Neural cell (in vitro differentiated cells): ENCODE measurements at regions not wholly inside any gene's neighbourhood (a gene's known extent, or its start where the extent isn't known, plus 50 kb on each side); places are given as distances from the start of the nearest gene placed in this dataset.

Experiments
- H2AFZ ChIP-seq: fragments of 200-600, 300-800 bp; sonication (generic), shearing (Covaris generic); 2 replicates; pipeline ENCODE4 v1.6.0; 2014; ENCODE audit warnings: low read depth, mild to moderate bottlenecking, antibody characterized with exemption, low read length, moderate library complexity
- H3F3A ChIP-seq: fragments of 200-600 bp; shearing (Covaris generic); 2 replicates; pipeline ENCODE4 v1.6.1; 2016; ENCODE audit warnings: mild to moderate bottlenecking, moderate library complexity, mixed read lengths, antibody characterized with exemption, low read length; ENCODE audit not compliant: insufficient read depth, poor library complexity, severe bottlenecking
- H3K27ac ChIP-seq: fragments of 200-600, 300-800 bp; sonication (generic), shearing (Covaris generic); 2 replicates; pipeline ENCODE4 v1.5.1; 2014; ENCODE audit warnings: mild to moderate bottlenecking, low read length, moderate library complexity
- H3K27me3 ChIP-seq: fragments of 300-800, 200-600 bp; sonication (generic), shearing (Covaris generic); 2 replicates; pipeline ENCODE4 v1.6.0; 2014; ENCODE audit warnings: mild to moderate bottlenecking, low read depth, low read length, moderate library complexity; ENCODE audit not compliant: insufficient read depth
- H3K36me3 ChIP-seq: fragments of 300-800, 200-600 bp; sonication (generic), shearing (Covaris generic); 2 replicates; pipeline ENCODE4 v1.5.1; 2014; ENCODE audit warnings: mild to moderate bottlenecking, antibody characterized with exemption, low read length, moderate library complexity; ENCODE audit not compliant: insufficient read depth
- H3K4me2 ChIP-seq: fragments of 300-800, 200-600 bp; sonication (generic), shearing (Covaris generic); 2 replicates; pipeline ENCODE4 v1.6.0; 2014; ENCODE audit warnings: mild to moderate bottlenecking, low read length
- H3K4me3 ChIP-seq: fragments of 300-800, 200-600 bp; sonication (generic), shearing (Covaris generic); 2 replicates; pipeline ENCODE4 v1.5.1; 2014; ENCODE audit warnings: mild to moderate bottlenecking, low read length, moderate library complexity
- H3K79me2 ChIP-seq: fragments of 200-600 bp; shearing (Covaris generic); replicated peaks from 2 replicates; pipeline ENCODE4 v1.6.0; 2014; ENCODE audit warnings: mild to moderate bottlenecking, low read length, moderate library complexity; ENCODE audit not compliant: insufficient read depth
- H3K9ac ChIP-seq: fragments of 300-800, 200-600 bp; sonication (generic), shearing (Covaris generic); 2 replicates; pipeline ENCODE4 v1.6.1; 2016; ENCODE audit warnings: mild to moderate bottlenecking, low read length, mixed read lengths
- H3K9me2 ChIP-seq: fragments of 200-600 bp; shearing (Covaris generic); 2 replicates; pipeline ENCODE4 v1.6.1; 2016; ENCODE audit warnings: mild to moderate bottlenecking, low read length, mixed read lengths; ENCODE audit not compliant: insufficient read depth
- H3K9me3 ChIP-seq: fragments of 200-600, 300-800 bp; sonication (generic), shearing (Covaris generic); 2 replicates; pipeline ENCODE4 v1.6.1; 2016; ENCODE audit warnings: mild to moderate bottlenecking, mixed run types, low read length, moderate library complexity, mixed read lengths
- H4K20me1 ChIP-seq: fragments of 200-600 bp; shearing (Covaris generic); 2 replicates; pipeline ENCODE4 v1.6.1; 2016; ENCODE audit warnings: mild to moderate bottlenecking, mixed run types; ENCODE audit not compliant: insufficient read depth
- EP300 ChIP-seq: fragments of 450-650 bp; conservative IDR thresholded peaks from 2 replicates; pipeline ENCODE4 v1.6.1; 2014; ENCODE audit warnings: antibody characterized with exemption, mild to moderate bottlenecking, moderate library complexity; ENCODE audit not compliant: poor library complexity, severe bottlenecking
- EZH2 ChIP-seq: fragments of 200-600, 300-800 bp; shearing (Covaris generic), sonication (generic); IDR thresholded peaks from 2 replicates; pipeline ENCODE4 v1.6.1; 2014; ENCODE audit warnings: antibody characterized with exemption, low read length, borderline replicate concordance, mild to moderate bottlenecking; ENCODE audit not compliant: insufficient read depth, poor library complexity, severe bottlenecking
- MXI1 ChIP-seq: fragments of 450-650 bp; conservative IDR thresholded peaks from 2 replicates; pipeline ENCODE4 v1.6.1; 2014; ENCODE audit warnings: antibody characterized with exemption, mild to moderate bottlenecking; ENCODE audit not compliant: poor library complexity, severe bottlenecking
- POLR2AphosphoS5 ChIP-seq: IDR thresholded peaks from 2 replicates; pipeline ENCODE4 v1.6.1; 2012
- RAD21 ChIP-seq: fragments of 450-650 bp; conservative IDR thresholded peaks from 2 replicates; pipeline ENCODE4 v1.6.1; 2014; ENCODE audit warnings: antibody characterized with exemption, mild to moderate bottlenecking, moderate library complexity
- SMC3 ChIP-seq: fragments of 450-650 bp; conservative IDR thresholded peaks from 2 replicates; pipeline ENCODE4 v1.6.1; 2014; ENCODE audit warnings: antibody characterized with exemption, mild to moderate bottlenecking, moderate library complexity; ENCODE audit not compliant: poor library complexity
- TAF1 ChIP-seq: IDR thresholded peaks from 2 replicates; pipeline ENCODE4 v1.6.1; 2012; ENCODE audit warnings: low read depth
- TF ChIP-seq, protein P1 (sequence below): fragments of 450-650 bp; IDR thresholded peaks from 2 replicates; pipeline ENCODE4 v1.5.1; 2014; ENCODE audit warnings: antibody characterized with exemption, mild to moderate bottlenecking, moderate library complexity; ENCODE audit not compliant: poor library complexity, severe bottlenecking
- TF ChIP-seq, protein P2 (sequence below): IDR thresholded peaks from 2 replicates; pipeline ENCODE4 v1.6.1; 2012; ENCODE audit warnings: borderline replicate concordance

DNA sequence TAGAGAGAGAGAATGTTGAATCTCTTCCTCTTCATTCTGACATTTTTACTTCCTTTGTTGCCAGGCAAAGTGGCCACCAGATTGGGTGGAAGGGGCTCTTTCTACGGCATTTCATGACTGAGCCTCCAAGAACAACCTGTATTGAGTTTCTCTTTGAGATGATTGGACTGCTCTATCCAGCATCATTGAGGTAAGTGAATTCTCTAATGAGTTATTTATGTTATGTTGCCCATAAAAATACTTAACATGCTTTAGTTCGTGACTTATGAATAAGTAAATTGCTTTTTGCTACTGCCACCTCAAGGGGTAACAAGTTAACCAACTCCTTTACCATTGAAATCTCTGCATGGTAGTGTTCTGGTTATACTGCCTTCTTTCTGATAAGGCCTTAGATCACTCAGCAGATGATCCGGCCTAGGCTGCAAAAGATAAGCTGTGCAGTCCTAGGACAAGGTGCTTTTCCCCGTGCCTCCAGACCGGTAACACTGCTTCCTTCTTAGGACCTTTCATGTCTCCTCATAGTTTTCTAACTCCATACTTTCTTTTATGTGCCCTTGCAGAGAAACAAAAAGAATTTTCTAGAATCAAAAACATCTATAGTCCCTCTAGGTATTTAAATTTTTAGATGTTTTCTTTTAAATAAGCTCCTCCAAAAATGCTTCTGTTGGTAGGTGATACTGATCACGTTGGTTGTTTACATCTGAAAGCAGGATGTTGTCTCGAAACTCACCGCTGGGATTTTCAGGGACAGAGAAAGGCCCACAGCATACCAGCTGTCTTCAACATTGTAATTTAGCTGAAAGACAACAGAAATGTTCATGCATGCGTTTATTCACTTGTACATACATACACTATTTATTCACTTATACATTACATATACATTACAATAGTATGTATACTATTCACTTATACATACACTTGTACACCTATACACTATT lies 157.1 kb upstream of the RBPJ start:
- Histone ChIP-seq H3K4me3 (no peak overlapping the region), H3K27ac (no peak overlapping the region), H3K79me2 (no peaks in the 10 kb centered on the region), H3F3A (no peaks in the 10 kb centered on the region), H3K27me3 (no peaks in the 10 kb centered on the region), H3K9me3 (no peaks in the 10 kb centered on the region), H2AFZ (no peak overlapping the region), H3K36me3 (no peaks in the 10 kb centered on the region), H4K20me1 (no peaks in the 10 kb centered on the region), H3K9me2 (no peaks in the 10 kb centered on the region), H3K9ac (no peak overlapping the region), H3K4me2 (no peak overlapping the region)
- TF ChIP-seq SMC3 (no peak), EP300 (no peak), RAD21 (no peak), MXI1 (no peak), TAF1 (no peak), EZH2 (no peak)
- TF ChIP-seq, protein P1, sequence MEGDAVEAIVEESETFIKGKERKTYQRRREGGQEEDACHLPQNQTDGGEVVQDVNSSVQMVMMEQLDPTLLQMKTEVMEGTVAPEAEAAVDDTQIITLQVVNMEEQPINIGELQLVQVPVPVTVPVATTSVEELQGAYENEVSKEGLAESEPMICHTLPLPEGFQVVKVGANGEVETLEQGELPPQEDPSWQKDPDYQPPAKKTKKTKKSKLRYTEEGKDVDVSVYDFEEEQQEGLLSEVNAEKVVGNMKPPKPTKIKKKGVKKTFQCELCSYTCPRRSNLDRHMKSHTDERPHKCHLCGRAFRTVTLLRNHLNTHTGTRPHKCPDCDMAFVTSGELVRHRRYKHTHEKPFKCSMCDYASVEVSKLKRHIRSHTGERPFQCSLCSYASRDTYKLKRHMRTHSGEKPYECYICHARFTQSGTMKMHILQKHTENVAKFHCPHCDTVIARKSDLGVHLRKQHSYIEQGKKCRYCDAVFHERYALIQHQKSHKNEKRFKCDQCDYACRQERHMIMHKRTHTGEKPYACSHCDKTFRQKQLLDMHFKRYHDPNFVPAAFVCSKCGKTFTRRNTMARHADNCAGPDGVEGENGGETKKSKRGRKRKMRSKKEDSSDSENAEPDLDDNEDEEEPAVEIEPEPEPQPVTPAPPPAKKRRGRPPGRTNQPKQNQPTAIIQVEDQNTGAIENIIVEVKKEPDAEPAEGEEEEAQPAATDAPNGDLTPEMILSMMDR = no peak

DNA sequence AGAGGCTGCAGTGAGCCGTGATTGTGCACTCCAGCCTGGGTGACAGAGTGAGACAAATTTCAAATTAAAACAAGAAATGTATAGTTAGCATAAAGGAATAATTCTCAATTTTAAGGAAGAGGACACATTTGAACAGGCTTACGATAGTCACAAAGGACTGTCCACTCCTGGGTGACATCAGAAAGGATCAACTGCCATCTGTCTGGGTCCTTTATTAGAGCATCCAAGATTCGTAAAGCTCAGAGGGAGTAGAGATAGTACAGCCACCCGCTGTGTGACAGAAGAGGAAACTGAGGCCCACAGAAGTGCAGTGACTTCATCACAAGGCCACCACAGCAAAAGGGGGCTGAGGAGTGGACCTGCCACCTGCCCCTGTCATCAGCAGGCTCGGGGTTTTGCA lies 149.3 kb upstream of the RBPJ start:
- H3K4me3 ChIP-seq = no peak overlapping the region
- H3K9me3 ChIP-seq = no peaks in the 10 kb centered on the region
- H3K27ac ChIP-seq = no peak overlapping the region
- H3K36me3 ChIP-seq = no peaks in the 10 kb centered on the region
- H3K4me2 ChIP-seq = no peak overlapping the region
- TF ChIP-seq SMC3 (no peak), EZH2 (no peak), MXI1 (no peak), TAF1 (no peak), POLR2AphosphoS5 (no peak)
- TF ChIP-seq, protein P2, sequence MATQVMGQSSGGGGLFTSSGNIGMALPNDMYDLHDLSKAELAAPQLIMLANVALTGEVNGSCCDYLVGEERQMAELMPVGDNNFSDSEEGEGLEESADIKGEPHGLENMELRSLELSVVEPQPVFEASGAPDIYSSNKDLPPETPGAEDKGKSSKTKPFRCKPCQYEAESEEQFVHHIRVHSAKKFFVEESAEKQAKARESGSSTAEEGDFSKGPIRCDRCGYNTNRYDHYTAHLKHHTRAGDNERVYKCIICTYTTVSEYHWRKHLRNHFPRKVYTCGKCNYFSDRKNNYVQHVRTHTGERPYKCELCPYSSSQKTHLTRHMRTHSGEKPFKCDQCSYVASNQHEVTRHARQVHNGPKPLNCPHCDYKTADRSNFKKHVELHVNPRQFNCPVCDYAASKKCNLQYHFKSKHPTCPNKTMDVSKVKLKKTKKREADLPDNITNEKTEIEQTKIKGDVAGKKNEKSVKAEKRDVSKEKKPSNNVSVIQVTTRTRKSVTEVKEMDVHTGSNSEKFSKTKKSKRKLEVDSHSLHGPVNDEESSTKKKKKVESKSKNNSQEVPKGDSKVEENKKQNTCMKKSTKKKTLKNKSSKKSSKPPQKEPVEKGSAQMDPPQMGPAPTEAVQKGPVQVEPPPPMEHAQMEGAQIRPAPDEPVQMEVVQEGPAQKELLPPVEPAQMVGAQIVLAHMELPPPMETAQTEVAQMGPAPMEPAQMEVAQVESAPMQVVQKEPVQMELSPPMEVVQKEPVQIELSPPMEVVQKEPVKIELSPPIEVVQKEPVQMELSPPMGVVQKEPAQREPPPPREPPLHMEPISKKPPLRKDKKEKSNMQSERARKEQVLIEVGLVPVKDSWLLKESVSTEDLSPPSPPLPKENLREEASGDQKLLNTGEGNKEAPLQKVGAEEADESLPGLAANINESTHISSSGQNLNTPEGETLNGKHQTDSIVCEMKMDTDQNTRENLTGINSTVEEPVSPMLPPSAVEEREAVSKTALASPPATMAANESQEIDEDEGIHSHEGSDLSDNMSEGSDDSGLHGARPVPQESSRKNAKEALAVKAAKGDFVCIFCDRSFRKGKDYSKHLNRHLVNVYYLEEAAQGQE = no peak
- TF ChIP-seq, protein P1 = no peak
- no peaks in the 10 kb centered on the region for H4K20me1 ChIP-seq
- no peak overlapping the region for H2AFZ ChIP-seq
- H3K27me3 ChIP-seq = no peaks in the 10 kb centered on the region
- H3K9me2 ChIP-seq = no peaks in the 10 kb centered on the region
- no peak overlapping the region for H3K9ac ChIP-seq
- H3F3A ChIP-seq = no peaks in the 10 kb centered on the region
- H3K79me2 ChIP-seq = no peaks in the 10 kb centered on the region
